SH-SY5Y (cell line): ENCODE measurements at regions not wholly inside any gene's neighbourhood (a gene's known extent, or its start where the extent isn't known, plus 50 kb on each side); places are given as distances from the start of the nearest gene placed in this dataset.

Experiments used
- GATA2 ChIP-seq: IDR thresholded peaks from 2 replicates; pipeline ENCODE4 v1.6.1; 2011; ENCODE audit warnings: mild to moderate bottlenecking, low read depth, low read length
- GATA3 ChIP-seq: IDR thresholded peaks from 2 replicates; pipeline ENCODE4 v1.6.1; 2011; ENCODE audit warnings: low read depth, mild to moderate bottlenecking, low read length, moderate library complexity

DNA sequence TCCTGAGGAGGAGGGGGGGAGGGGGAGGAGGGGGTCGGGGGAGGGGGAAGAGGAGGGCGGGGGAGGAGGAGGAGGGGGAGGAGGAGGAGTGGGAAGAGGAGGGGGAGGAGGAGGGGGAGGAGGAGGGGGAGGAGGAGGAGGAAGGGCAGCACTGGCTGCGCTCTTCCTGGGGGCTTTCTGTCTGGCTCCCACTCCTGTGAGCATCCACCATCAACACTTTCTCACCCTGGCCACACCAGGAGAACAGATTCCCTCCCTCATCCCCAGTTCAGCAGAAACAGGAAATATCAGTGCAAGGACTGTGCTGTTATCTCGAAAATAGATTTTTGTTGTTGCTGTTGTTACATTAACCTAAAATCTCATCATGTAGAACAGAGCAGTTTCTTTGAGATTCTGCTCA is 530.5 kb downstream of the ACTR3B start:
- TF ChIP-seq GATA2 (no peak), GATA3 (no peak)

DNA sequence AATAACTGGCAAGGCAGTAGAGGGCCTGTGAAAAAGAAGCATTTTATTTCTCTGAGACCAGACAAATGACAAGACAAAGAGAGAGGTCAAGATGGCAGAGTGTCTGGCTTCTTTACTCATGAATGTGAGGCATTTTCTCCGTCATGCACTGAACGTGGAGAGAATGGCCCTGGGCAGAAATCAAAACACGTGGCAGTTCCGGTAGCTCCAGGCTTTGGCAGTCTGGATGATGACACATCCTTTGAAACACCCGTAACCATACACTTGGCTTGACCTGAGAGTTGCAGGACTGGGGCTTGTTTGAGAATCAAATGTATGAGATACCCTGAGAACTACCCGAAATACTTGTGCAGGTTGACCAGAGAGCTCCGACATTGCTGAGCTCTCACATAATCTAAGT is 537.6 kb downstream of the ACTR3B start:
- TF ChIP-seq GATA3 (no peak), GATA2 (no peak)

DNA sequence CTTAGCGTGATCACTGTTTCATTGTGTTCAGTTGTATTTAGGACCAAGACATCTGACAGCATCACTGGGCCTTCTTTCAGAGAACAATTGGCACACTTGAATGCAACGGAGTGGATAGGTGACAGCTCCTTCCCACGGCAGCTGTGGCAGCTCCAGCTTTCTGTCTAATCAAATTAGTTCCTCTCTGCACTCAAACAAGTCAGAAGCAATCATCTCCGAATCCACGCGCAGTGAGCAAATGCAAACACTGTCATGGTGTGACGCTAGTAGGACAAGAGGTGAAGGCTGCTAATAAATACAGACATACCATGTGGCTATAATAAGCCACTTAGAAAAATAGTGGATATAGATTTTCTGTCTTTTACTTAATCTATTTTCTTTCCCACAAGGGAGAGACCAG is 542.4 kb downstream of the ACTR3B start:
- TF ChIP-seq GATA2 = no peak
- TF ChIP-seq GATA3 = no peak

DNA sequence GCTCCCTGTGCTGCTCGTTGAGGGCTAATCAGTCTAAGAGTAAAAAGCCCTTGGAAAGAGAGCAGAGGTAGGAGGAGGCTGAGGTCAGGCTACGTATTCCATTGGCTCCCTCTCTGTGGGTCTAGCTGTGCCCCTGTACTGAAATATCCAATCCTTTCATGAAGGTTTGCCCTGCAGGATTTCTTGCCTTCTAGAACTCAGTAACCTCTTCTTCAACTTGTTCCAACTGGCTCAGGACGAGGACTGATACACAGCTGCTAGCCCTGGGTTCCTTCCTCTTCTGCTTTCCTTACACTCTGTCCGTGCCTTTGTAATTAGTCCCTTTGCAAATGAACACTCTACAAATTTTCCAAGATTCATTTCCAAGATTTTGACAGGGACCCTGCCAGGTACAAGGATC is 560.5 kb downstream of the ACTR3B start:
- TF ChIP-seq GATA3 = no peak
- no peak for TF ChIP-seq GATA2

- TF ChIP-seq GATA3 = no peak
- no peak for TF ChIP-seq GATA2
Measured at GRCh38 chr7:153320681-153321080, 561.1 kb downstream of the ACTR3B start.

GRCh38 chr7:153322991-153323390 is 563.4 kb downstream of the ACTR3B start:
- no peak for TF ChIP-seq GATA2
- no peak for TF ChIP-seq GATA3

- TF ChIP-seq GATA2 (no peak), GATA3 (no peak)
Measured at GRCh38 chr7:153324094-153324493, 564.5 kb downstream of the ACTR3B start.

- no peak for TF ChIP-seq GATA3
- TF ChIP-seq GATA2 = no peak
Measured at GRCh38 chr7:153327683-153328082, 568.1 kb downstream of the ACTR3B start.

- TF ChIP-seq GATA3 = no peak
- no peak for TF ChIP-seq GATA2
Measured at GRCh38 chr7:153331427-153331826, 571.9 kb downstream of the ACTR3B start.

DNA sequence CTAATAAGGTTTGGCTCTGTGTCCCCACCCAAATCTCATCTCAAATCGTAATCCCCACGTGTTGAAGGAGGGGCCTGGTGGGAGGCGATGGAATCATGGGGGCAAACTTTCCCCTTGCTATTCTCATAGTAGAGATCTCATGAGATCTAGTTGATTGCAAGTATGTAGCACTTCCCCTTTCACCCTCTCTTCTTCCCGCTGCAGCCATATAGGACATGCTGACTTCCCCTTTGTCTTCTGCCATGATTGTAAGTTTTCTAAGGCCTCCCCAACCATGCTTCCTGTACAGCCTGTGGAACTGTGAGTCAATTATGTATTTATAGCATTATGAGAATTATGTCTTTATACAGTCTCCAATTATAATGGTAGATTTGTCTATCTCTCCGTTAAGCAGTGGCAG is 594.5 kb downstream of the ACTR3B start:
- TF ChIP-seq GATA2 (no peak), GATA3 (no peak)

GRCh38 chr7:153370092-153370491 is 610.5 kb downstream of the ACTR3B start:
- TF ChIP-seq GATA3 (no peak), GATA2 (no peak)

- TF ChIP-seq GATA2 = no peak
- no peak for TF ChIP-seq GATA3
Measured at GRCh38 chr7:153380636-153381035, 621.1 kb downstream of the ACTR3B start.

GRCh38 chr7:153381275-153382040 is 621.9 kb downstream of the ACTR3B start:
- no peak for TF ChIP-seq GATA2
- no peak for TF ChIP-seq GATA3

- TF ChIP-seq GATA2 (no peak), GATA3 (no peak)
Measured at GRCh38 chr7:153382641-153383101, 623.1 kb downstream of the ACTR3B start.

- TF ChIP-seq GATA2 = no peak
- no peak for TF ChIP-seq GATA3
Measured at GRCh38 chr7:153383781-153384180, 624.2 kb downstream of the ACTR3B start.

GRCh38 chr7:153385502-153385901 is 626.0 kb downstream of the ACTR3B start:
- TF ChIP-seq GATA2 = no peak

- TF ChIP-seq GATA2 (no peak), GATA3 (no peak)
Measured at GRCh38 chr7:153386556-153386955, 627.0 kb downstream of the ACTR3B start.
